Activated CD4-positive, alpha-beta T cell treated with anti-CD3 and anti-CD28 coated beads, Interleukin-2, amount 50 U/mL, for 16 hours (primary cell): ENCODE measurements at regions not wholly inside any gene's neighbourhood (a gene's known extent, or its start where the extent isn't known, plus 50 kb on each side); places are given as distances from the start of the nearest gene placed in this dataset.
"Not testable (repeated sequence)": the region's sequence is repeated elsewhere in the genome, so short reads cannot be mapped to it uniquely, and the experiment has no call there.

Source experiments
- DNase-seq: peaks from one replicate; pipeline ENCODE4 v3.0.0-alpha.2; 2020

GRCh38 chr15:24326513-24326912, 349.1 kb upstream of the NPAP1 start:
- not testable (repeated sequence) for DNase-seq

GRCh38 chr15:24331964-24332363, 343.6 kb upstream of the NPAP1 start:
- DNase-seq: not testable (repeated sequence)

DNA sequence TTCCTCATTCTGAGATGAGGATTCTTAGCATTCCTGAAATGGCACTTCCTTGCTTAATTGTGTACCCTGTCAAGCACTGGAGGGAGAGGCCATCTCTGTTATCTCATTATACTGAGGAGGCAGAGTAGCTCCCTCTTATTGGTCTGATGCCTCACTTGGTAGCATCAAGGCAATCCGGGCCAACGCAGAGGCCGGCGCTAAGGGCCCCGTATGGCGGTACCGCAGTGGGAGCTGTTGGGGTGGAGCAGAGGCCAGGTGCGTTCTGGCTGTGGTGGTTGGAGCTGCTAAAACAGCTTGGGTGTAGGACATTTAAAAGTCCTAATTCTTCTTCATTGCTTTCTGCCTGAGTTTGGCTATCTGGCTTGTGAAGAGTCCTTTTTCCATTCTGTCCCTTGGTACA, 333.7 kb upstream of the NPAP1 start:
- not testable (repeated sequence) for DNase-seq

DNA sequence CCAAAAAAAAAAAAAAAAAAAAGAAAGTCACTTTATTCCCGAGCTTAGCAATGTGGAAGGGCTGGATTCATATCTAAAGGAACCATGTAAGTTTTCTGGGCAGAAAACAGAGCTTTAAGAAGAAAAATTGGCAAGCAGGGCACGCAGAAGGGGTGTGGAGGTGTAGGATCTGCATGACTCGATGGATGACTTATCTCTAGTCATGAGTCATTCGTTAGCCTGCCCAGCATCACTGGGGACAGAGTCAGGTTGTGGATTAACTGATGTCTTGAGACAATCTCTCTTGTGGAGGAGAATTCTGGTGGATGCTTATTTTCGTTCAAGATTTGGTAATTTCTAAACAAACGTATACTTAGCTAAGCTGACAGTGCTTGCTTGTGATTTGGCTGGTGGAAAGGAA, 322.8 kb upstream of the NPAP1 start:
- DNase-seq: not testable (repeated sequence)

DNA sequence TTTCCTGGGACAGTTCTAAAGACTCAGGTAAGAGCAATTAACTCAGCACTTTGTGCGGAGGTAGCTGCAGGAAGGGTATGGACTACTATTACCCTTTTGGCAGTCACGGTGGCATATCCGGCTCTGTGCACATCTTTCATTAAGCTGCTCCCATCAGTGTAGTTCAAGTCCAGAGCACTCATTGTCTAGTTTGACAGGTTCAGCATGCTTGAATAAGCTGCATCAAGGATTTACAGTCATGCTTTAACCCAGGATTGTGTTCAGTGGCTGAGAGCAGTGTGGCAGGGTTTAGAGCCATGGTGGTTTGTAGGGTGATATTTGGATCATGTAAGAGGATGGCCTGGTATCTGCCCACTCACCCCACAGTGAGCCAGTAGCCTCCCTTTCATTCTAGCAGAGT, 294.5 kb upstream of the NPAP1 start:
- DNase-seq: not testable (repeated sequence)

DNA sequence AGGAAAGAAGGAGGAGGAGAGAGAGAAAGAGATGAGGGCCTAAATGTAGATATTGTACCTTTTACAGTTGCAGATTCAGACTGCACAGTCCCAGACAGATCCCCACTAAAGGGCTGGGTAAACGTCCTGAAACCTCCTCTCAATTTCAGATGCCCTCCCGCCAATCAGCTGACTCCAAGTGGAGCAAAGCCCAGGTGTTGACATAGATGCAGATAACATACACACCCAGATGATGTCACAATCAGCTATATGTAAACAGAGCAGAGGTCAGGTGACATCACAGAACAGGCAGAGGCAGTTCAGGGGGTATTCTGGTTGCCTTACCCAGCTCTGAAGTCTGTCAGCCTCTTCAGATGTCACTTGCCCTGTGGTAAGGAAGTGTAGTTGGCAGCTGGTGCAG, 290.3 kb upstream of the NPAP1 start:
- DNase-seq: not testable (repeated sequence)

DNA sequence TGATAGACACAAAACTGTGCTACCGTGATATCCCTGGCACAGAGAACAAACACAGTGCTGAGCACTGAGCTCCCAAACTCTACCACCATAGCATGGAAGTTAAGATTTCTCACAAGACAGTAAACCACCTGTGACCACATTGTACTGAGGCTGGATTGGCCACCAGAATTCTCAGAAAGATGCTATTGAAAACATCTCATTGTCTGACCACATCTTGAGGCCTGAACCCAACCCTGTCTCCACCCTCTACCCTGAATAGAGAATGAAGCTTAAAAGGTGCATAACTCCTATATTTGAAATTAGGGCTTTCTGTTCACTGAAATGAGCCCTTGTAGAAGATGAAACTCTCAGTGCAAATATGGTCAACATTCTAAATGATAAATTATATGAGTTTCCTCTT, 281.3 kb upstream of the NPAP1 start:
- no peak for DNase-seq

DNA sequence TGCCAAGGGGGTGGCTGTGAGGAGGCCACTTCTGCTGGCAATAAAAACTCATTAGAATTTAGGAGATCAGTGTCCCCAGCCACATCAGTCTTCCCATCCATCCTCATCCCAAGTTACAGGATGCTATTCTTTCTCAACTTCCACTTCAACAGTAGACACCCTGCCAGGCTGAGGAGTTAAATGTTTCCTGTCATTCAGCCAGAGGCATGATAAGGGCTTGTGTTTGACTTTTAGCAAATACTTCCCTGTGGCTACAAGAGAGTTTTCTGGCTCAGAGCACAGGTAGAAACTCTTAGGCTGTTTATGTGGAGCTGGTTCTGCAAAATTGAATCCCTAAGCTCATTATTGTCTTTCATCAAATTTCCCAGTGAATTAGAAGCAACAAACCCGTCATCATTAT, 262.9 kb upstream of the NPAP1 start:
- DNase-seq: not testable (repeated sequence)

GRCh38 chr15:24426286-24427054, 249.1 kb upstream of the NPAP1 start:
- DNase-seq: not testable (repeated sequence)

DNA sequence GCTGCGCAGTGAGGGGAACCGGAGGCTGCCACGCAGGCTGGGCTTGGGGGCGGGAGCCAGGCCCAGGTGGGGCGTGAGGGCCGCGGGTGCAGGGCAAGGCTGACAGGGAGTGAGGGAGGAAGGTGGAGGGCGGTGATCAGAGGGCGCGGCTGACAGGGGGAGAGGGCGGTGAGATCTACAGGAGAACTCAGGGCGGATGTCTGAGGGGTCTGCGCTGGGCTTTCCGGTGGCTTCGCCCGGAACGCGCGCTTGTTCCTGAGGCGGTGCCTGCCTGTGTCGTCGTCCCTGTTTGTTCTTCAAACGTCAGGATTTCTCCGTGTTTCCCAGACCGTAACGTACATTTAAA, 248.5 kb upstream of the NPAP1 start:
- DNase-seq: not testable (repeated sequence)

GRCh38 chr15:24435075-24435820, 240.3 kb upstream of the NPAP1 start:
- not testable (repeated sequence) for DNase-seq

DNA sequence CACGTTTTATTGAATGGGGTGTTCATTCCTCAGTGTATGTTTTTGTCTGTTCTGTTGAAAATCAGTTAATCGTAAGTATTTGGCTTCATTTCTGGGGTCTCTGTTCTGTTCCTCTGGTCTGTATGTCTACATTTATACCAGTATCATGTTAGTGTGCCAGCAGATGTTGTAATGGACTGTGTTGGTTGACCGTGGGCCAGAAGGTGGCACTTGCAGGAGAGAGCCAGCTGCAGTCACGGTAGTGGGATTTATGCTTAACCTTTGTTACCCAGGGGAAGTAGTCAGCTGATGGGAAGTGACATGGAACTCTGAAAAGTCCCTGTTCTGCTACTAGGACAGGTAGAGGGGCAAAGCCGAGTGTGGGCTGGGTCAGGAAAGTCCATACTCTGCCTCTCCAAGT, 238.3 kb upstream of the NPAP1 start:
- not testable (repeated sequence) for DNase-seq

- not testable (repeated sequence) for DNase-seq
These were observed 237.8 kb upstream of the NPAP1 start for GRCh38 chr15:24437735-24438134.

GRCh38 chr15:24477107-24478025, 198.2 kb upstream of the NPAP1 start:
- not testable (repeated sequence) for DNase-seq

GRCh38 chr15:24485885-24486567, 189.5 kb upstream of the NPAP1 start:
- not testable (repeated sequence) for DNase-seq

DNA sequence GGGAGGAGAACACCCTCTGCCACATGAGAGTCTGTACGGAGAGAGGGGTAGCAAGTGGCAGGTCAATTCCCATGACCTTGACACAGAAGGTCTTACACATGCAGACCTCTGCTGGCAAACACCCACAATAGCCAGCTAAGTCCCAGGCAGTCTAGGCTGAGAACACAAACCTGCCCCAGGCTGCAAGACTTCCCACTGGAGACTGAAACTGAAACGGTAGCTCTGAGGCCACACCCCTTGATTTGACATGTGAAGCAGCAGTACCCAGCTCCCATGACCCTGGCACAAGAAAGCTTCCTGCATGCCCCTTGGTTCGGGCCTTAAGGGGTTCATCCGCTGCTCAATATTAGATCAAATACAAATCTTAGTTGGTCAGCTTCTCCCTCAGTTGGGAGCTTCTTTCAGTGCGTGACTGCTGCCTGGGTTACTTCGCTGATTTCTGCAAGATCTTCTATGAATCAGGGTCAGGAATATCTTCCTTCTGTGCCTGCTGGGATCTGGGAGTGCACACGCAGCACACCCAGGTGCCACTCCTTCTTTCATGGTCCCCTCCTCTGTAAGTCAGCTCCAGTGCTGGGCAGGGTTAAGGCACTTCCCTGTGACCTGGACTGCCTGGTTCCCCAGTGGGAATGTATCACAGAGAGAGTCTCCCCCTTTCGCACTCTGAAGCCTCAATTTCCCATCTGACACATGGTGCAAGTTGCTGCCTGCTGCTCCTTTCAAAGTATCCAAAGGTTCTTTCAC, 187.2 kb upstream of the NPAP1 start:
- not testable (repeated sequence) for DNase-seq

DNA sequence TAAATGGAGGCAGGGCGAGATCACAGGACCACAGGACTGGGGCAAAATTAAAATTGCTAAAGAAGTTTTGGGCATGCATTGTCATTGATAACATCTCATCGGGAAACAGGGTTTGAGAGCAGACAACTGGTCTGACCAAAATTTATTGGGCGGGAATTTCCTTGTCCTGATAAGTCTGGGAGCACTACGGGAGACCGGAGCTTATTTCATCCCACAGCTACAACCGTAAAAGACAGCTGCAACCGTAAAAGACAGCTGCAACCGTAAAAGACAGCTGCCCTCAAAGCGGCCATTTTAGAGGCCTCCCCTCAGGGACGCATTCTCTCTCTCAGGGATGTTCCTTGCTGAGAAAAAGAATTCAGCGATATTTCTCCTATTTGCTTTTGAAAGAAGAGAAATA, 170.4 kb upstream of the NPAP1 start:
- not testable (repeated sequence) for DNase-seq

GRCh38 chr15:24509714-24510113, 165.9 kb upstream of the NPAP1 start:
- not testable (repeated sequence) for DNase-seq

- DNase-seq: not testable (repeated sequence)
These were observed 164.0 kb upstream of the NPAP1 start for GRCh38 chr15:24511598-24511997.

GRCh38 chr15:24518772-24519171, 156.8 kb upstream of the NPAP1 start:
- DNase-seq: not testable (repeated sequence)

GRCh38 chr15:24531235-24531634, 144.3 kb upstream of the NPAP1 start:
- not testable (repeated sequence) for DNase-seq

- DNase-seq: not testable (repeated sequence)
These were observed 141.5 kb upstream of the NPAP1 start for GRCh38 chr15:24534032-24534431.
